ENCODE measurements at regions not wholly inside any gene's neighbourhood (a gene's known extent, or its start where the extent isn't known, plus 50 kb on each side); places are given as distances from the start of the nearest gene placed in this dataset.

DNA sequence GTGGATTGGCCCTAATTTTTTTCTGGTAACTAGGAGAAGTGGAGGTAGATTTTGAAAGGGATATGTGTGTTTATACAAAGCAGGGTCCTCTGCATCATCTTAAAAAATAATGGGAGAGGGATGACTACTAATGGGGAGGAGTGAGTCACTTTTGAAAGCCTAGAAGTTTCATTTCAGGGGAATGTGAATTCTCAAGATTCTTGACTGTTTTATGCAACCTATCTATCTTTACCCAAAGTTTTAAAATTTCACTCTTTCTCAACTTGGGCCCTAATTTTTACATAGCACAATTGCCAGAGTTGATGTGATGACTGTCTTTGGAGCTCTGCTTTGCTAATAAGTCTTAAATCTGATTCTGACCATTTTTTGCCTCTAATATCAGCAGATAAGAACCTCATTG, 445.2 kb downstream of the GRXCR1 start:
- Histone ChIP-seq H3K36me3 (ENCODE audit: low read depth, missing control alignments) (no peaks in the 10 kb centered on the region), H3K27ac (no peak overlapping the region), H3K9me3 (no peaks in the 10 kb centered on the region), H3K4me1 (no peaks in the 10 kb centered on the region), H3K4me3 (no peak overlapping the region), H3K27me3 (no peaks in the 10 kb centered on the region)
- TF ChIP-seq, protein P1, sequence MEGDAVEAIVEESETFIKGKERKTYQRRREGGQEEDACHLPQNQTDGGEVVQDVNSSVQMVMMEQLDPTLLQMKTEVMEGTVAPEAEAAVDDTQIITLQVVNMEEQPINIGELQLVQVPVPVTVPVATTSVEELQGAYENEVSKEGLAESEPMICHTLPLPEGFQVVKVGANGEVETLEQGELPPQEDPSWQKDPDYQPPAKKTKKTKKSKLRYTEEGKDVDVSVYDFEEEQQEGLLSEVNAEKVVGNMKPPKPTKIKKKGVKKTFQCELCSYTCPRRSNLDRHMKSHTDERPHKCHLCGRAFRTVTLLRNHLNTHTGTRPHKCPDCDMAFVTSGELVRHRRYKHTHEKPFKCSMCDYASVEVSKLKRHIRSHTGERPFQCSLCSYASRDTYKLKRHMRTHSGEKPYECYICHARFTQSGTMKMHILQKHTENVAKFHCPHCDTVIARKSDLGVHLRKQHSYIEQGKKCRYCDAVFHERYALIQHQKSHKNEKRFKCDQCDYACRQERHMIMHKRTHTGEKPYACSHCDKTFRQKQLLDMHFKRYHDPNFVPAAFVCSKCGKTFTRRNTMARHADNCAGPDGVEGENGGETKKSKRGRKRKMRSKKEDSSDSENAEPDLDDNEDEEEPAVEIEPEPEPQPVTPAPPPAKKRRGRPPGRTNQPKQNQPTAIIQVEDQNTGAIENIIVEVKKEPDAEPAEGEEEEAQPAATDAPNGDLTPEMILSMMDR (IDR thresholded peaks at IDR 0.05) = no peak
- no peak for TF ChIP-seq POLR2A (IDR thresholded peaks at IDR 0.05)
- no peak for DNase-seq
- intact Hi-C loops (cut with DNase I; ENCODE audit: low total_unique reads) = no loop called here

DNA sequence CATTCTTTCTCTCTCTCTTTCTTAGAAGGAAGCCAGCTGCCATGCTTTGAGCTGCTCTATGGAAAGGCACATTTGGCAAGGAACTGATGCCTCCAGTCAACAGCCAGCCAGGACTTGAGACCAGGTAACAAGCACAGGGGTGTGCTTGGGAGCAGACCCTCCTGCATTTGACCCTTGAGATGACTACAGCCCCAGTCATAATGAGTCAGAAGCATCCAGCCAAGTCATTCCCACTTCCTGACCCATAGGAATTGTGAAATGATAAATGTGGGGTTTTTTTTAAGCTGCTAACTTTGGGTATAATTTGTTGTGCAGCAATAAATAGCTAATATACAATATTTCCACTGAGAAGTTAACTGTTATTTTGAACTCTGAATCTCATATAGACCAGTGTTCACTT, 446.9 kb downstream of the GRXCR1 start:
- Histone ChIP-seq H3K4me1 (no peaks in the 10 kb centered on the region), H3K4me3 (no peak overlapping the region), H3K27ac (no peak overlapping the region), H3K27me3 (no peaks in the 10 kb centered on the region), H3K9me3 (no peaks in the 10 kb centered on the region), H3K36me3 (ENCODE audit: low read depth, missing control alignments) (no peaks in the 10 kb centered on the region)
- DNase-seq = no peak
- intact Hi-C loops (cut with DNase I; ENCODE audit: low total_unique reads) = no loop called here
- TF ChIP-seq POLR2A (IDR thresholded peaks at IDR 0.05) = no peak
- TF ChIP-seq, protein P1 (IDR thresholded peaks at IDR 0.05) = no peak

- Histone ChIP-seq H3K36me3 (ENCODE audit: low read depth, missing control alignments) (no peaks in the 10 kb centered on the region), H3K4me3 (no peak overlapping the region), H3K27me3 (no peaks in the 10 kb centered on the region), H3K27ac (no peak overlapping the region), H3K4me1 (no peaks in the 10 kb centered on the region), H3K9me3 (no peaks in the 10 kb centered on the region)
- DNase-seq = no peak
- TF ChIP-seq, protein P1 (IDR thresholded peaks at IDR 0.05) = no peak
- no peak for TF ChIP-seq POLR2A (IDR thresholded peaks at IDR 0.05)
- intact Hi-C loops (cut with DNase I; ENCODE audit: low total_unique reads) = no loop called here
- 54 to 61% methylated on average over 2 of the region's 2 CpGs for WGBS, 2 donors
These were observed 449.2 kb downstream of the GRXCR1 start for GRCh38 chr4:43341741-43342140.

DNA sequence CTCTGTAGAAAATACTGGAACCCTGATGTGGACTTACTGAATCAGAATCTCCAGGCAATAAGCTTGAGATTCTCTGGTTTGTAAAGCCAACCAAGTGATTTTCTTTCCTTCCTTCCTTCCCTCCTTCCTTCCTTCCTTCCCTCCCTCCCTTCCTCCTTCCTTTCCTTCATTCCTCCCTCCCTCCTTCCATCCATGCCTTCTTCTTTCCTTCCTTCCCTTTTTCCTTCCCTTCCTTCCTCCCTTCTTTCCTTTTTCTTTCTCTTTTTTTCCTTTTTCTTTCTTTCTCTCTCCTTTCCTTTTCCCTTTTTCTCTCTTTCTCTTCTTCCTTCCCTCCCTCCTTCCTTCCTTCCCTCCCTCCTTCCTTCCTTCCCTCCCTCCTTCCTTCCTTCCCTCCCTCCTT, 450.8 kb downstream of the GRXCR1 start:
- Histone ChIP-seq H3K36me3 (ENCODE audit: low read depth, missing control alignments) (no peaks in the 10 kb centered on the region), H3K27ac (no peak overlapping the region), H3K4me1 (no peaks in the 10 kb centered on the region), H3K4me3 (no peak overlapping the region), H3K9me3 (no peaks in the 10 kb centered on the region), H3K27me3 (no peaks in the 10 kb centered on the region)
- TF ChIP-seq, protein P1 (IDR thresholded peaks at IDR 0.05) = no peak
- no peak for TF ChIP-seq POLR2A (IDR thresholded peaks at IDR 0.05)
- no peak for DNase-seq
- intact Hi-C loops (cut with DNase I; ENCODE audit: low total_unique reads) = no loop called here

- TF ChIP-seq POLR2A (IDR thresholded peaks at IDR 0.05) = no peak
- TF ChIP-seq, protein P1 (IDR thresholded peaks at IDR 0.05) = no peak
- Histone ChIP-seq H3K9me3 (no peaks in the 10 kb centered on the region), H3K27me3 (no peaks in the 10 kb centered on the region), H3K27ac (no peak overlapping the region), H3K36me3 (ENCODE audit: low read depth, missing control alignments) (no peaks in the 10 kb centered on the region), H3K4me3 (no peak overlapping the region), H3K4me1 (no peaks in the 10 kb centered on the region)
- DNase-seq = no peak
- intact Hi-C loops (cut with DNase I; ENCODE audit: low total_unique reads) = no loop called here
- WGBS, 2 donors = 87% methylated on average over 3 of the region's 3 CpGs
These were observed 452.9 kb downstream of the GRXCR1 start for GRCh38 chr4:43345323-43345925.
